ENCODE measurements at regions not wholly inside any gene's neighbourhood (a gene's known extent, or its start where the extent isn't known, plus 50 kb on each side); places are given as distances from the start of the nearest gene placed in this dataset.

DNA sequence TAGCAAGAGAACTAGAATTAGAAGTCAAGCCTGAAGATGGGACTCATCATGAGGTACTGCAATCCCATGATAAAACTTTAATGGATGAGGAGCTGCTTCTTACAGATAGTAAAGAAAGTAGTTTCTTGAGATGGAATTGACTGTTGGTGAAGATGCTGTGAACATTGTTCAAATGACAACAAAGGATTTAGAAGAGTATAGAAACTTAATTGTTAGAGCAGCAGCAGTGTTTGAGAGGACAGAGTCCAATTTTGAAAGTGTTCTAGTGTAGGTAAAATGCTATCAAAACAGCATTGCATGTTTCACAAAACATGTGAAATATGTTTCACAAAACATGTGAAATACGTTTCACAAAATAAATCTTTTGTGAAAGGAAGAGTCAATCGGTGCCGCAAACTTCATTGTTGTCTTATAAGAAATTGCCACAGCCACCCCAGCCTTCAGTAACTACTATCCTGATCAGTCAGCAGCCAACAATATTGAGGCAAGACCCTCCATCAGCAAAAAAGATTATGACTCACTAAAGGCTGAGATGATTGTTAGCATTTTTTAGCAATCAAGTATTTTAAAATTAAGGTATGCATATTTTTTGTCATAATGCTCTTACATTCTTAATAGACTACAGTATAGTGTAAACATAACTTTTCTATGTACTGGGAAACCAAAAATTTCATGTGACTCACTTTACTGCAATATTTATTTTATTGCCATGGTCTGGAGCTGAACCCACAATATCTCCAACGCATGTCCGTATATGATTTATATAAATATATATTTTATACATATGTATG, 173.4 kb upstream of the BMP4 start:
- ATAC-seq: no peak

DNA sequence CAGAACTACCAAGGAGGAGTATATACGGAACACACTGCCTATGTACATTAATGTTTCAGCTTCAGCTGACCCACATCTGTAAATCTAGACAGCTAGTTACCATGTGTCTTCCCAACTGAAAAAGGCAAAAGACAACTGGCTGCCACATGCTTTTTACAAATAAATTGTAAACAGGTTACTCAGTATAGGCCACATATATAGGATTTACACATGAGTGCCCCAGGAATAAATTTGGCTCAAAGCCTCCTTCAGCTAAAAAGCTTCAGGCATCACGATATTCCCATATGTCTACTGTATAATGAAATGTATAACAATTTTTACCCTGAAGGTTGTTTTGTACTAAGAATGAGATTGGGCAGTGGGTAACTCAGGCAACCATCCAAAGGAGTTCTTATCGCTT, 175.9 kb upstream of the BMP4 start:
- ATAC-seq: no peak

DNA sequence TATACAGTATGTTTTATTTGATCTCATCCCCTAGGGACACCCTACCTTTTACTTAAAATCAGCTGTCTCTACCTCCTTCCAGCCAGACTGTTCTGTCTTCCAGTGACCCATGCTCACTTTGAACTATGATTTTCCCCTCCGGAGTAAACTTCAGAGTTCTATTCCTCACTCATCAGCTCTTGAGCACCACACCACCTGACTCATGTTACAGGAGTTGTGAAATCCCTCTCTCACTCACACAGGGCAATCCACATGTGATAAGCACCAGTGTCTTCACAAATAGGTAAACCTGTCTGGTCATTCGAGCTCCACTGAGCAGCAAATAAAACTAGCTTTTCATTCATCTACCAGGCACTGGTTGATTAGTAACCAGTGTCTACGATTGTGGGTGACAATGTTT, 177.3 kb upstream of the BMP4 start:
- no peak for ATAC-seq

DNA sequence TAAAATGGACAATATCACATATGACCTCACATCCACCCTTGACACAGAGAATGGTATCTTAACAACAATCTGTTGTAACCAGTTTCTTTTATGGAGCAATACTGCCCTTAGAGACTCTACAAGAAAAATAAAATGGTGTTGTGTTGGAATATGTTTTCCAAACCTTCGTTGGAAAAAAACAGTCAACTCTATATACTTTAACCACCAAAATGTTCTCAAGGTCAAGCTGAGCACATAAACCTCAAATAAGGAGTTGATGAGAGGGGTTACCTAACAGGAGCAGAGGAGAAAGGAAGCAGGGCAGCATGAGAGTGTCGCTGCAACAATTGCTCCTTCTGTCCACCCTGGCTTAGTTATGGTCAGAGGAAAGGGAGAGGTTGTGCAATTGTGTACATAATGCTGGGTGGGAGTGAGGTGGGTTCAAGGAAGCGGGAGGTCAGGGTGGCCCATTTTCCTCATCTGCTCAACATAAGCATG, 179.2 kb upstream of the BMP4 start:
- no peak for ATAC-seq

DNA sequence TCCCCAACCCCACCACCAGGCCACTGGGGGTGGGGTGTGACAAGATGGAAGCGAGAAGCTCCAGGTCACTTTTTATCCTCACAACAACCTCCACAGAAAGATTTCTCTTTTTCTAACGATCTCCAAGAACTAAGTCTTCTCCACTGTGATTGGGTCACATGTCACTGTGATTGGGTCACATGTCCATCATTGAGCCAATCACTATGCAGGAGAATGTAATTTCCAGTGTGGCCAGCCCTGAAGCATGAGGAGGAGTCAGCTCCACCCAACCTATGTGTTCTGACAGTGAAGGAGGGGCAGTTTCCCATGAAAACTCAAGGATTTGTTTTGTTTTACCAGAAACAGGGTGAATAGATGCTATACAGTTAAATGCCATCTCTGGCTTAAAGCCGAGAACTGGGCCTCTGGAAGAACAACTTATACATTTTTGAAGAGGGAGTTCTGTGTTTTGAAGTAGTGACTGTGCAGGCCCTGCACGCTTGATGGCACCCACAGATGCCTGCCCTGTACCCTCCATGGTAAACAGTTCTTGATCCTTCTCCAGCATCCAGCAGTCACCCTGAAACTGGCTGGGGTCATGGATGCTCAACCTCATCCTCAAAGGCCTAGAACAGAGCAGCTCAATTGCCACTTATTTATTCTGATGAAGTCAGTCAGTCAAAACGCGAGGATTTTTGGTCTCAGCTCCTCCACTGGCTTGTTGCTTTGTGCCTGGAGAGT, 180.4 kb upstream of the BMP4 start:
- no peak for ATAC-seq

DNA sequence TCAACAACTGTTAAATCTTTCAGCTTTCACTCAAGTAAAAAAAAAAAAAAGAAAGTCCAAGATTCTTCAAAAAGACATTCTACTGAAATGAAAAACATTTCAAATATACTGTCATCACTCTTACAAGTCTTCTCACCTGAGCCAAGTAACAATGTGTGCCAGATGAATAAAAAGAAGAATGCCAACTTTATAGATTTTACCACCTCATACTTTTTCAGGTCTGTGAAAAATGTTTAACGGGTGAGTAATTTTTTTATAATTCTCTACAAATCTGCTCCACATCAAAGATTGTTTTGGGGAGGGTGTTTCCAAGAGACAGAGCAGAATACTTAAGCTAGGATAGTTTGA, 181.0 kb upstream of the BMP4 start:
- ATAC-seq: no peak

DNA sequence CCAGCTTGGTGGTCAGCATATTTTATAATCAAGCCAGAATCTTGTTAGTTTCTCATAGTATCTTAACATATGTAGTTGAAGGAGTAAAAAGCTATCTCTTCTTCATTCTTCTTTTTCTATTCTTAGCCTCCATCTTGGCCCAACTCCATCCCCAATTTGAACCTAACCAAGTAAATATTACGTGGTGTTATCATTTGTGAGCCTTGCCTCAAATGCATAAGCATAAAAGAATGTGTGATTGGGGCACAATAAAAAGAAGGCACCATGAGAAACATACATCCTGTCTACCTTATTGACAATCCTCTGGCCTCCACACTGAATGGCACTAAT, 181.4 kb upstream of the BMP4 start:
- no peak for ATAC-seq

DNA sequence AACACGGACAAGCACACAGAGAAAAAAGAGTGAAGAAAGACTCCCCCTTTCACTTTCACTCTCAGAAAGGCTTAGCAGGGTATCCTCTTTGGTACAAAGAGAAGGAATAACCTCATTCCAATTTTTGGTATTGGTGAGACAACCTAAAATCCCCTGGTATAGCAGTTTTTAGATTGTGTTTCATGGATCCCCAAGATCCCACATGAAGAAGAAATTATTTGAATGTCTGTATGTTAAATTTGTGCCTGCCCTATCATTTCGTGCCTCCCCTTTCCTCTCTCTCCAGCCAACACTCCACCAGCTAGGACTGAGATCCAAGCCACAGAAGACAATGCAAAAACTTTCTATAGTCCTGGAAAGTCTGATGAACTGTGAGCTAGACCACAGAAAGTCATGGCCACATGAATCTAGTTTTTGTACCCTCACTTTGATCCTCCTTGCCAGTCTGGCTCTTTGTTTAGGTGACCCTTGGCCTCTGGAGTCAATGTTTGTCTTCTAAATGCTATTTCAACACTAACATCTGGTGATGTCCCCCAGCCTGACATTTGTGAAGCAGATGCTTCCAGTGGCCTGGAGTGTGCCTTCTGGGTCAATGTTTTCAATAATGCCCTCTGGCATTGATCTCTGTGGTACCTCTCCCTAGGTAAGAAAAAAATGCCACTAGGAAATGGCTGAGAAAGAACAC, 181.9 kb upstream of the BMP4 start:
- no peak for ATAC-seq

DNA sequence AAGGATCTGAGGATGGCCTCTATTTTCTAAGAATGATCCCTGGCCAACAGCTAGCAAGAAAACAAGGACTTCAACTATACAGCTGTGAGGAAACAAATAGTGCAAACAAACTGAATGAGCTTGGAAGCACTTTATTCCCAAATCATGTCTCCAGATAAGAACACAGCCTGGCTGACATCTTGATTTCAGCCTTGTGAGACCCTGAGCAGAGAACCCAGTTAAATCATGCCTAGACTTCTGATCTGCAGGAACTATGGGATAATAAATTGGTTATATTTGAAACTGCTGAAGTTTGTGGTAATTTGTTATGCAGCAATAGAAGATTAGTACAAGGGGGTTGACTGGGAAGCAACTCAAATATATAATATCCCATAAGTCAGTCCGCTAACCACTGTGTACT, 183.9 kb upstream of the BMP4 start:
- ATAC-seq: no peak

DNA sequence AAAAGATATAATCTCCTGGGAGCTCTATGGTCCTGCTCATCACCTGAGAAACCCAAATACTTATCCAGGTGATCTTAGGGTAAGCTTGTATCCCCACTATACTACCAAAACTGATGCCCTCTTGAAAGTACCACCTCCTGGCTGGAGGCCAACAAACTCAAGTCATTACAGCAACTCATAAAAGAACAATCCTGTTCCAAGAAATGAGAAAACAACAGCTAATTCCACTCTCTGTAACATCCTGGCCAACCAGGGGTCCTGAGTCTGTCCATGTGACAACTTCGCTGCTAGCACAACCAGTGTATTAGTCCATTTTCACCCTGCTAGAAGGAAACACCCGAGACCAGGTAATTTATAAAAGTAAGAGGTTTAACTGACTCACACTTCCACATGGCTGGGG, 190.0 kb upstream of the BMP4 start:
- ATAC-seq: no peak

DNA sequence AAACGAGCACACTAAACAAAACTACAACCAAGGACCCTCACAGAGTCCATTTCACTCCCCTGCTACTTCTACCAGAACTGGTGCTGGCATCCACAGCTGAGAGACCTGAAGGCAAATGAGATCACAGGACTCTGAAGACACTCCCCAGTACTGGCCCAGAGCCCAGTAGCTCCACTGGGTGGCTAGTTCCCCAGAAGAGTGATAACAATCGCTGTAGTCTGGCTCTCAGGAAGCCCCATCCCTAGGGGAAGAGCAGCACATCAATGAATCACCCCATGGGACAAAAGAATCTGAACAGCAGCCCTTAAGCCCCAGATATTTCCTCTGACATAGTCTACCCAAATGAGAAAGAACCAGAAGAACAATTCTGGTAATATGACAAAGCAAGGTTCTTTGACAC, 190.7 kb upstream of the BMP4 start:
- ATAC-seq: no peak

DNA sequence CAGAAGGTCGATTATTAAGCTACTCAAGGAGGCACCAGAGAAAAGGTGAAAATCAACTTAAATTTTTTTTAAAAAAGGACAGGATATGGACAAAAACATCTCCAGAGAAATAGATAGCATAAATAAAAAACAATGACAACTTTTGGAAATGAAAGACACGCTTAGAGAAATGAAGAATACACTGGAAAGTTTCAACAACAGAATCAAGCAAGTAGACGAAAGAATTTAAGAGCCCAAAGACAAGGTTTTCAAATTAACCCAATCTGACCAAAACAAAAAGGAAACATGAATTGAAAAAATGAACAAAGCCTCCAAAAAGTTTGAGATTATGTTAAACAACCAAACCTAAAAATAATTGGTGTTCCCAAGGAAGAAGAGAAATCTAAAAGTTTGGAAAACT, 191.1 kb upstream of the BMP4 start:
- ATAC-seq: no peak

DNA sequence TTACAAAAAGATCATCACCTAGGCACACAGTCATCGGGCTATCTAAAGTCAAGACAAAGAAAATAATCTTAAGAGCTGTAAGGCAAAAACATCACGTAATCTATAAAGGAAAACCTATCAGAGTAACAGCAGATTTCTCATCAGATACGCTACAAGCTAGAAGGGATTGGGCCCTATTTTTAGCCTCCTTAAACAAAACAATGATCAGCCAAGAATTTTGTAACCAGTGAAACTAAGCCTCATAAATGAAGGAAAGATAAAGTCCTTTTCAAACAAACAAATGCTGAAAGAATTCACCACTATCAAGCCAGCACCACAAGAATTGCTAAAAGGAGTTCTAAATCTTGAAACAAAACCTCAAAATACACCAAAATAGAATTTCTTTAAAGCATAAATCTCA, 191.6 kb upstream of the BMP4 start:
- no peak for ATAC-seq

DNA sequence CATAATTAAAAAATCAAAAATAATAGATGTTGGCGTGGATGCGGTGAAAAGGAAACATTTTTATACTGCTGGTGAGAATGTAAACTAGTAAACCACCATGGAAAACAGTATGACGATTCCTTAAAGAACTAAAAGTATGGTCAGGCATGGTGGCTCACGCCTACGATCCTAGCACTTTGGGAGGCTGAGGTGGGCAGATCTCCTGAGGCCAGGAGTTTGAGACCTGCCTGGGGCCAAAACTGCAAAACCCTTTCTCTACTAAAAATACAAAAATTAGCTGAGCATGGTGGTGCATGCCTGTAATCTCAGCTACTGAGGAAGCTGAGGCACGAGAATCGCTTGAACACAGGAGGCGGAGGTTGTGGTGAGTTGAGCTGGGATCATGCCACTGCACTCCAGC, 195.7 kb upstream of the BMP4 start:
- ATAC-seq: no peak

DNA sequence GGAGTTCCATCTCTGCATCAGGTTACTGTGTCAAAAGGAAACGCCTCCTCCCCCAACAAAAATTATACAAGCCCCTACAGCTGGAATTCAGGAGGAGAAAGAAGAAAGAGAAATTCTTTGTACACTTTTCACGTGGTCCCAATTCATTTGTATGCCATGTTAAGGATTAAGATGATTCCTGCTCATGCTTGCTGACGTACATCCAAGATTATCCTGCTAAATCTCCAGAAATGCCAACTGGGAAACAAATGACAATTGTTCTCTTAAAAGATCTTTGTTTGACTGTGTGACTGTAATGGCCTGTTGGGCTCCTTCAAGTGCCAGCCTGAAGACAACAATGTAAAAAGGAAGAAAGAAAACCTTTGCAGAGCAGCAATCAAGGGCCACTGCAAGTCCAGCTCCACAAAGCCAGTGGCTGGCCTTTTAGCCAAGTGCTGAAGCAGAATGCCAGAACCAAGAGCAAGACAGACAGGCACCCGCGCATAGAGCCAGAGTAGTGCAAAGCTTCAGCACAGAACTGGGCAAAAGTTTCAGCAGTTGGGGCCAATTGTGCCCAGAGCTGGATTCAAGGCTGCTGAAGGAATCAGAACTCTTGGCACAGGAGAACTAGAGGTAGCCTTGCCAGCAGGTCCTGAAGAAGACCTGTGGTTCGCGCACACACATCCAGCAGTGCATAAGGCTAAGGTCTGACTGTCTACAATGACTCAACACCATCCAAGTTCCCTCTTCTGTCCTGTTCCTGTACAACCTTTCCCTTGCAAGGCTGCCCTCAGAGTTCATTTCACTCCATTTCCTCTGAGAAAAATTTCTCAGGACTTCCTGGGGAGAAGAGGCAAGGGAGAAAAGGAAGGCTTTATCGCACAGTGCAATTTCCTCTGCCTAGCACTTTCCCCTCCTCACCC, 209.7 kb upstream of the BMP4 start:
- no peak for ATAC-seq

DNA sequence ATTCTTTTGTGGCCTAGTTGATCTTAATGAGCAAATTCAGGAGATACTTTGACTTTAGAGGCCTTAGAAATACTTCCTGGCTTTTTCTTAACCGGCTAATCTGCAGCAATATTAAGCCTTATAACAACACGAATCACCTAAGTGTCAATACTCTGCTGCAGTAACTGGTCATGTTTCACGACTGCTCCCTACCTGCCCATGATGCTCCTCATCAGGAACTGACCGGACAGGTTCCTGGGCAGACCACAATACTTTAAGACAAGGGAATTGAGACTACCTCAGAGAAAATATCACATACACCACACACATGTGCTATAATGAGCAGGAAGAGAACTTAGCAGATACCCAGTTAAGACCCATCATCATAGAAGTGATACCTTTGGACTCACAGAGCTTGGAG, 211.9 kb upstream of the BMP4 start:
- ATAC-seq: no peak

DNA sequence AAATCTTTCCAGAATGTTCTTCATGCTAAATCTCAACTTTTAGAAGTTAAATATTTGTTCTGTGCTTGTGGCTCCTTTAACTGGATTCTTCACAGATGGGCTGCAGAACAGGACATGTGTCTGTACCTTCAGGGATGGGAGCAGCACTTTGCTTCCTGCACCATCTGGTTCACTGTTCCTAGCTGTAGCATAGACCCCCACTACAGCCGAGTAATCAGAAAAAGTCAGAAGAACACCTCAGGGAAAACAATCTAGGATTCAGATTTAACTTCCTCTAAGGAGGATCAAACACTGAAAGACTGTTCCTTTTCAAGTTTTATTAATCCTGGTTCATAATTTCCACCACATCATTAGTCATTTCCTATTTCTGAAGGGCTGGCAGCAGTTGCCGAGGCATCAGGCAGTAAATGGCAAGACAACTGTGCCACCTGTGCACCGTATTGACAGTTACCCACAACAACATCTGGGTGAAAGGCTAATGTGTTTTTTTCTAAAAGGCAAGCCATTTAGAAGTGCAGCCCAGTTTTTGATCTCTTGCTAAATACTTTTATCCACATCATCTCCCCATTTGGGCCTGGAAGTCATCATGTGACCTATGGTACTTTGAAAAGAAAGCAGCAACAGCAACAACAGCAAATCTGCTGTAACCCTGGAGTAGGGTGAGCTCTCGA, 212.8 kb upstream of the BMP4 start:
- ATAC-seq: no peak

DNA sequence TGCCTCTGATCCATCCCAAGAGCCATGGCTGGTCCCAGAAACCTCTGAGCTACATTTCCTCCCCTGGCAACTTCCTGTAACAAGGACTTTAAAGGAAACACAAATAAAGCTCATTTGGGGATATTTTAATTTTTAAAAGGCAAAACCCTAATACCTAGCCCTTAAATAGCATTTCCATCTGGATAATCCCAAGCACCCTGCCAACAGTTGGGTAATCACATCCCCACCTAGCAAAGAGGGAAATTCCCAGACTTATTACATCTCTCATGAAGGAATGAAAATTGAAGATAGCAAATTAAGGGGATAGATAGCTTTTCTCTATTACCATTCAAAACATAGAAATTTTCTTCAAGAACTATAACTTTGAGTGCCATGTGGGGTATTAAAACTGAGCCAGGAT, 213.7 kb upstream of the BMP4 start:
- no peak for ATAC-seq

DNA sequence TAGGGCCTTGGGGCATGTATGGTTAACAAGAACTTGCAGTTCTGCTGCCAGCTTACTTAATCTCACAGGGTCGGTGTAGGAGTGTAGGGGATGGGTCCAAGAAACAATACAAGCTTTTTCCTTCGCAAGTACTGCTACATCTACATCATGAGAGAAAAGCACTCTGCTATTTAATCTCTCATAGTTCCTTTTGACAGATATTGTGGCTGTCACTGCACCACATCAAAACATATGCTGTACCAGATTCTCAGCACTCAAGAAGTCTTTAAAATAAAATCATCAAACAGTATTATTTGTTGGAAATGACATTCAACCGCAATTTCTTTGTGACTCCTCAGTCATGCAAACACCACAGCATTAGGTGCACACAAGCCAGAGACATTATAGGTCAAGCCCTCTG, 215.5 kb upstream of the BMP4 start:
- no peak for ATAC-seq

DNA sequence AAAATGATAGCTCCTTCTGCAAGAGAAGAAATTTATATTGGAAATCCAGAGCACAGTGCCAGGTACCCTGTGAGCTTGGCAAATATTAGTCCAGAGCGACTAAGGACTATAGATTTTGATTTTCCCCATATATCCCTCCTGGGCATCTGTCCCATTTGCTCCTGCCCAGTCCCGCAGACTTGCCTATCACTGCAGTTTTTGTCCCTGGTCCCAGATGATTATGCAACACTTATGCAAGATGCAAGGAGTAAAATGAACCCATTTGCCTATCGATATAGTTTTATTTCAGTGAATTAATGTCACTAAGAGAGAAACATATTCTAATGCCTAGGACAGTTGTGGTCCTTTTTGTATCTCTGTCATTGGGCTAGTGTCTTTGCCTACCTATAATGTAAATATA, 215.9 kb upstream of the BMP4 start:
- ATAC-seq: no peak

DNA sequence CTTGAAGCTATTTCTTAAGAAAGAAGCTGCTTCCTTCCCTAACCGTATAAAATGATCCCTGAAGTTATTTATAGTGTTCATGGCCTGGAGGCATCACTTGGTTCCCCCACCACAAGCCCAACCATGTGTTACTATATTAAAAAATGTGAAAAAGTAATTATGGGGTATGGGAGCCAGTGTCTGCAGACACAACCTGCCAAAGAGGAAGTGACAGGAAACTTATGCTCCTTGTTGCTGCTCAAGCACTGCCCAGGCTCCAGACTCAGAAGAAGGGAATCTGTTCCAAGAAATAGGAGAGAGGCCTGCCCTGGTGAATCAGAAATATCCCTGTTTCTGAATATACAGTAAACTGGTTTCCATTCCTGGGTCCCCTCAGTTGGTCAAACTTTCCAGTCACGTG, 217.2 kb upstream of the BMP4 start:
- ATAC-seq: no peak

DNA sequence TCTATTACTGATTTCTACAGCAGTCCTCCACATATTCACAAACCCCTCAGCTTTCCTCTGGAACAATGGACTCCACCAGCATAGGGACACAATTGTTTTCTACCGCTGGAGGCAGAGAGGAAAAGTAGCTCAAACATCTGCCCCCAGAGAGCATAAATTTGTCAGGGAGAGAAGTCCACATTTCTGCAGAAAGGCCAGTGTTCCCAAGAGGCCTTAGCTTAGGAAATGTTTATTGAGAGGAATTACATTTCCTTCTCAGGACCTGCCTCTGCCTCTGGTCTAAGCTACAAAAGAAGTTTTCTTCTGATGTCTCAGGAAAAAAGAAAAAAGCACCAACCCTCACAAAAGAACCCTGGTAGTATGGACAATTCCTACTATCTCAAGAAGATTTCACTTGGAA, 217.8 kb upstream of the BMP4 start:
- no peak for ATAC-seq
